OCI-LY1 (cell line): ENCODE measurements at regions not wholly inside any gene's neighbourhood (a gene's known extent, or its start where the extent isn't known, plus 50 kb on each side); places are given as distances from the start of the nearest gene placed in this dataset.

ENCODE experiments used
- CTCF ChIP-seq: fragments of 200-600 bp; sonication (generic), shearing (Covaris generic); IDR thresholded peaks from 2 replicates; pipeline ENCODE4 v1.5.1; 2017; ENCODE audit warnings: mild to moderate bottlenecking, antibody characterized with exemption, low read length, moderate library complexity, mixed read lengths
- EZH2 ChIP-seq: fragments of 200-600 bp; sonication (generic), shearing (Covaris generic); IDR thresholded peaks from 2 replicates; pipeline ENCODE4 v1.8.0; 2017; ENCODE audit warnings: borderline replicate concordance, mixed run types, mild to moderate bottlenecking, antibody characterized with exemption, low read length, moderate library complexity, mixed read lengths

DNA sequence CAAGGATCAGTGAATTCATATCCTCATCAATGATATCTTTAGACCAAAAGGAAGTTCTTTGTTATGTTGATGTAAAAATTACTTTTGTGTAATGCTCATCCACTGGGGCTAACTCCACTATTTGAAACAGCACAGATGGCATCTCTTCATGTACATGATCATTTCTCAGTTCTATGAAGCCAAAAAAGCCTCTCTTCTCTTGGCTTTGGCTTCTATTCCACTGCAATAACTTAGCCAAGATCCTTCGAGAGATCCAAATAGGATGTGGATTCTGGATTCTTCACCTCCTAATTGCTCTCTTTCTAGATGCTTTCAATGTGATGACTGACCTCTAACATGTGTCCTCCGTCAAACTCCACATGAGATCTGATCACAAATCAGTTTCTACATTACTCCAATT, 851.2 kb downstream of the GALC start:
- TF ChIP-seq CTCF, result no peak
- no peak for TF ChIP-seq EZH2
